ENCODE measurements at regions not wholly inside any gene's neighbourhood (a gene's known extent, or its start where the extent isn't known, plus 50 kb on each side); places are given as distances from the start of the nearest gene placed in this dataset.

GRCh38 chr4:156255230-156256007 lies 301.8 kb upstream of the CTSO start:
- no peak for FAIRE-seq
- no peak for DNase-seq (ENCODE audit: insufficient read length, low spot score)

GRCh38 chr4:156252358-156252921 lies 298.8 kb upstream of the CTSO start:
- FAIRE-seq: no peak
- no peak for DNase-seq (ENCODE audit: insufficient read length, low spot score)

GRCh38 chr4:156251373-156252065 lies 297.9 kb upstream of the CTSO start:
- DNase-seq (ENCODE audit: insufficient read length, low spot score) (no peak), FAIRE-seq (no peak)

GRCh38 chr4:156248917-156249316 lies 295.3 kb upstream of the CTSO start:
- FAIRE-seq: no peak
- DNase-seq (ENCODE audit: insufficient read length, low spot score): no peak

- DNase-seq (ENCODE audit: insufficient read length, low spot score): no peak
- peak; percentile 44 for FAIRE-seq
These were observed 293.8 kb upstream of the CTSO start for GRCh38 chr4:156247470-156247869.

GRCh38 chr4:156243015-156243414 lies 289.3 kb upstream of the CTSO start:
- DNase-seq (ENCODE audit: insufficient read length, low spot score): no peak
- FAIRE-seq: no peak

- no peak for FAIRE-seq
- DNase-seq (ENCODE audit: insufficient read length, low spot score): no peak
These were observed 288.7 kb upstream of the CTSO start for GRCh38 chr4:156242390-156242789.

- DNase-seq (ENCODE audit: insufficient read length, low spot score) (no peak), FAIRE-seq (no peak)
These were observed 288.2 kb upstream of the CTSO start for GRCh38 chr4:156241896-156242295.

- FAIRE-seq: no peak
- DNase-seq (ENCODE audit: insufficient read length, low spot score): no peak
These were observed 284.5 kb upstream of the CTSO start for GRCh38 chr4:156238171-156238570.

GRCh38 chr4:156237231-156237630 lies 283.6 kb upstream of the CTSO start:
- DNase-seq (ENCODE audit: insufficient read length, low spot score) (no peak), FAIRE-seq (no peak)

GRCh38 chr4:156230176-156230575 lies 276.5 kb upstream of the CTSO start:
- FAIRE-seq (no peak), DNase-seq (ENCODE audit: insufficient read length, low spot score) (no peak)

- DNase-seq (ENCODE audit: insufficient read length, low spot score) (no peak), FAIRE-seq (no peak)
These were observed 275.0 kb upstream of the CTSO start for GRCh38 chr4:156228676-156229075.

GRCh38 chr4:156227321-156227720 lies 273.7 kb upstream of the CTSO start:
- DNase-seq (ENCODE audit: insufficient read length, low spot score) (no peak), FAIRE-seq (no peak)

- FAIRE-seq: no peak
- DNase-seq (ENCODE audit: insufficient read length, low spot score): no peak
These were observed 270.3 kb upstream of the CTSO start for GRCh38 chr4:156223985-156224384.

GRCh38 chr4:156217236-156217635 lies 263.6 kb upstream of the CTSO start:
- FAIRE-seq: no peak
- DNase-seq (ENCODE audit: insufficient read length, low spot score): no peak

- peak; percentile 5 for DNase-seq (ENCODE audit: insufficient read length, low spot score)
These were observed 247.4 kb upstream of the CTSO start for GRCh38 chr4:156201050-156201449.

GRCh38 chr4:156198511-156198910 lies 244.8 kb upstream of the CTSO start:
- DNase-seq (ENCODE audit: insufficient read length, low spot score) (no peak), FAIRE-seq (no peak)

More at GRCh38 chr4:156201050-156201449, 247.4 kb upstream of the CTSO start:
- FAIRE-seq: peak; percentile 91

- FAIRE-seq: no peak
- DNase-seq (ENCODE audit: insufficient read length, low spot score): no peak
These were observed 243.6 kb upstream of the CTSO start for GRCh38 chr4:156197216-156197615.

- FAIRE-seq (no peak), DNase-seq (ENCODE audit: insufficient read length, low spot score) (no peak)
These were observed 243.1 kb upstream of the CTSO start for GRCh38 chr4:156196722-156197121.

- DNase-seq (ENCODE audit: insufficient read length, low spot score) (no peak), FAIRE-seq (no peak)
These were observed 242.2 kb upstream of the CTSO start for GRCh38 chr4:156195914-156196313.

GRCh38 chr4:156194896-156195295 lies 241.2 kb upstream of the CTSO start:
- no peak for FAIRE-seq
- DNase-seq (ENCODE audit: insufficient read length, low spot score): no peak

GRCh38 chr4:156193800-156194199 lies 240.1 kb upstream of the CTSO start:
- DNase-seq (ENCODE audit: insufficient read length, low spot score): no peak

More at GRCh38 chr4:156193800-156194199, 240.1 kb upstream of the CTSO start:
- peak; percentile 54 for FAIRE-seq

All from GM19239 (cell line).